GM18873 (cell line): ENCODE measurements at regions not wholly inside any gene's neighbourhood (a gene's known extent, or its start where the extent isn't known, plus 50 kb on each side); places are given as distances from the start of the nearest gene placed in this dataset.

Source experiments
- ATAC-seq: cut with Tn5 transposase; IDR thresholded peaks from one replicate; pipeline ENCODE4 v1.9.1; 2021; ENCODE audit warnings: mild to moderate bottlenecking, moderate library complexity, moderate number of reproducible peaks; ENCODE audit not compliant: unreplicated experiment, low FRiP score

DNA sequence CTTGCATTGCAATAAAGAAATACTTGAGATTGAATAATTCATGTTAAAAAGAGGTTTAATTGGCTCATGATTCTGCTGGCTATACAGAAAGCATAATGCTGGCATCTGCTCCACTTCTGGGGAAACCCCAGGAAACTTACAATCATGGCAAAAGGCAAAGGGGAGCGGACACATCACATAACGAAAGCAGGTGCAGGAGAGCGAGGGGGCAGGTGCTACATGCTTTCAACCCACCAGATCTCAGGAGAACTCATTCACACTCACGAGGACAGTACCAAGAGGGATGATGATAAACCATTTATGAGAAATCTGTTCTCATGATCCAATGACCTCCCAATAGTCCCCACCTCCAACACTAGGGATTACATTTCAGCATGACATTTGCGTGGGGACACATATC, 172.6 kb downstream of the RASSF9 start:
- no peak for ATAC-seq

DNA sequence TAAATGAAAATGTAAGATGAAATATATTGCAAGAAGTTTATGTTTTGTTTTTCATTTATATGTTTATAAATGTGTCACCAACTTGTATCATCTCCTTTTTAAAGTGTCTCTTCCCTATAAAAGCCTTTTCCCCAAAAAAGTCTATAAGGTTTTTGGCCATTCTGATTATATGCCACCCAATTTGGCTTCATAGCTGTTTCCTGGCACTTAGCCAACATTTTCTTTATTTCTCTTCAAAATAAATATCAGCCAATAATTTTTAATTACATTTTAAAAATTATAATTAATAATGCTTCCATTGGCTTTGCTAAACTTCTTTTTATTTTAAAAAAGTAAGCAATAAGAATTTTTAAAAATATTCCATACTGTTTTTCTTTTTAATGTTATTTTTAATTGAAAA, 171.8 kb downstream of the RASSF9 start:
- ATAC-seq = no peak

DNA sequence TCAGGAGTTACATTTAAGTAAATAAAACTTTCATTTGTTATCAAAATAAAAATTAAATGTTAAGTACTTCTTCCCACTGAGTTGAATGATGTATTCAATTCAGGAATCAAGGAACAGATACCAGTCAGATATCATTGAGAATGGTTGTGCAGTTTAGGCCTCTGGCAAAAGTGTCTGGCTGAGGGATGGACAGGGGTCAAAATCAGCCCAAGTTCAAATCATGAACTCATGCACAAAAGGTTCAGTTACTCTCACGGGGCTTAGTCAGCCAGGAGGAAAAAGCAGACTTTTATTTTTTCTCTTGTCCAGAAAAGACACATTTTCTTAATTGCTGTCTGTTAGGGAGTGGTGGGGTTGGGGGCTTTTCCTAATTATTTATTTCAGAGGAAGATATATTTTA, 166.3 kb downstream of the RASSF9 start:
- no peak for ATAC-seq

DNA sequence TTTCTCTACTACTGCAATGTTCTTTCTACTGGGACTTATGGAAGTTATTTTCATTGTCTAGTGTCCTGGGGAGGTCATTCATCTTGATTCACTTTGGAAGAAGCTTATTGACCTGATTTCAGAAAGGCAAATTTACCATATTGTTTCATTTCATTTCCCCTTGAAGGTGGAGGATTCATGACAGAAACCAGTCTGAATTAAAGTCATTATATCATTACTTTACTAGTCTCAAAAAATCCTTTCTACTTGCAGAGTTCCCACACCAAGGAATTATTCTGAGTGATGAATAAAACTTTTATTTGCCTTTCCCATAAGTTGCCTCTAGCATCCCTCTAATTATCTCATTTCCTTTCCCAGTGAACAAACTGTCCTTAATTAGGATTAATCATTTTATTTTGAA, 163.8 kb downstream of the RASSF9 start:
- ATAC-seq = no peak

DNA sequence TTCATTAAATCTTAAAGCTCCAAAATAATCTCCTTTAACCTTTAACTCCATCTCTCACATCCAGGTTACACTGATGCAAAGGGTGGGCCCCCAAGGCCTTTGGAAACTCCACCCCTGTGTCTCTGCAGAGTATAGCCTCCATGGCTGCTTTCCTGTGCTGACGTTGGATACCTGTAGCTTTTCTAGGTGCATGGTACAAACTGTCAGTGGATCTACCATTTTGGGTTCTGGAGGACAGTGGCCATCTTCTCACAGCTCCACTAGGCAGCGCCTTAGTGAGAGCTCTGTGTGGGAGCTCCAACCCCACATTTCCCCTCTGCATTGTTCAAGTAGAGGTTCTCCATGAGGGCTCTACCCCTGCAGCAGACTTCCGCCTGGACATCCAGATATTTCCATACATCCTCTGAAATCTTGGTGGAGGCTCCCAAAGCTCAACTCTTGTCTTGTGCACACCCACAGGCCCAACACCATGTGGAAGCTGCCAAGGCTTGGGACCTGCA, 162.2 kb downstream of the RASSF9 start:
- no peak for ATAC-seq

- ATAC-seq = no peak
These were observed 159.1 kb downstream of the RASSF9 start for GRCh38 chr12:85676816-85677749.

DNA sequence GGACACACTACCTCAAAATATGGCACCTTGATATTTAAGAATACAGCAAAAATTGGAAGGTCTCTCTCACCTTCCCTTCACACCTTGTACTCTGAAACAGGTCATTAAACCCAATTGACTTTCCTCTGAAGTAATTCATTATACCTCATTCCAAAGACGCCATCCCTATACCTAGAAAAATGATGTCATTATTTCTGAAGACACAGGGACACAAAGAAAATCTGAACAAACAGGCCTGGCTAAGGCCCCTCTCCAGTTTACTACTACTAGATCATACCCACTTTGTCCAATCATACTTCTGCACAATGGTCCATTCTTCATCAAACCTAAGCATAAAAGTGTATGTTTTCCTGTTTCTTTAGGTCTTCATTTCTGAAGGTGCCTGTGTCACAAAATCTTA, 156.9 kb downstream of the RASSF9 start:
- ATAC-seq = no peak

- ATAC-seq = no peak
These were observed 155.3 kb downstream of the RASSF9 start for GRCh38 chr12:85680881-85681280.

DNA sequence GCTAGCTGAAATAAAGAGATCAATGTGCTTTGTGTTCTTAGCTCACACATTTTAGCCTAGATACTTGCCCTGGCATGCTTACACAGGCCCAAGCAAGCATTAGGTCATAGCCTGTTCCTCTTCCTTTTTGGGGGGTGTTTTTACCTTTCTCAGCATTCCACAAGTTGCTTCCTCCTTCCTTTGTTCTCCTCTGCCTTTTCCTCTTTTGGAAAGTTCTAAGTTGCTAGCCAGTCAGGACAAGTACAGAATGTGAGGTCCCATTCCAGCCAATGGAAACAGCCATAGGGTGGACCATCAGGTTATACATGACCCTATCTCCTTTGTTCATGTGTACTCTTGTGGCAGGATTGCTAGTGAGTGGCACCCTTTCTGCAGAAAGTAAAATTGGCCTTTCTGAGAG, 154.9 kb downstream of the RASSF9 start:
- ATAC-seq = no peak

DNA sequence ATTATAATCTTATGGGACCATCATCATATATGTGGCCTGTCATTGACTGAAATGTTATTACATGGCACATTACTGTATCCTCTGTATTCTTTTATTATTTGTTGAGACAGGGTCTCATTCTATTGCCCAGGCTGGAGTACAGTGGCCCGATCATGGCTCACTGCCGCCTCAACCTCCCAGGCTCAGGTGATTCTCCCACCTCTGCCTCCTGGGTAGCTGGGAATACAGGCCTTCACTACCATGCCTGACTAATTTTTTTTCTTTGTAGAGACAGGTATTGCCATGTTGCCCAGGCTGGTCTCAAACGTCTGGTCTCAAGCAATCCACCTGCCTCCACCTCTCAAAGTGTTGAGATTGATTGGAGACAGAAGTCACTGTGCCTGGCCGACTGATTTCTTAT, 153.2 kb downstream of the RASSF9 start:
- ATAC-seq = no peak

DNA sequence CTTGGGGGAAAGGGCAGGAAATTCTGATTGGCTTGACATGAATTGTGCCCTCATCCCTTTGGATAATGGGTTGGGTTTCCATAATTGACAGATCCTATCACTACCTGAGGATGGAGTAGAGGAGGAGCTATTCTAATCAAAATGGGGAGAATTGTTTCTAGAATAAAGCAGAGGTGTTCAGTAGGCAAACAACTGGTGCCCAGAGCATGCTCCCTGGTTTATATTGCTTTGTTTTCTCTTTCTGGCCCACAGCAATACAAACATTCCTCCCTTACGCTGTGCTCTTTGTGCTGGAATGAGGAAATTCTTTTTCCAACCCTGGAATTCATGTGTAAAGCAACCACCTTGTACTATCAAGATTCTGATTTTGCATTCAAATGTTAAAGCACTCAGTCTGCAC, 147.4 kb downstream of the RASSF9 start:
- ATAC-seq = no peak

DNA sequence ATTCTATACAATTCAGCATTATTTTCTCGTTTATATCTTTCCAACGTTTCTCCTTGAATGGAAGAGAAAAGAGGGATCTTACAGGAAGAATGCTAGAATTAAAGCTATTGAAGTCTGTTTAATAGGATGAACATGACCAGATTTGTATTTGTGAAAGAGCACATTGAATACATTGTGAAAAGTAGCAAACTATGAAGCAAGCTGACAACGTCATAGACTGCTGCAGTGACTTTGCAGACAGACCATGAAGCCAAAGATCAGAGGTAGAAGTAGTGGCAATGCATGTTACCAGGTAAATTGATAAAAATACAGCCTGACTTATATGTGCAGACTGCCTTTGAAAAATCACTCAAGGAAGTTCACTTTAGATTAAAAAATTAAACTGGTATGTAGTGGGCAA, 146.1 kb downstream of the RASSF9 start:
- no peak for ATAC-seq

DNA sequence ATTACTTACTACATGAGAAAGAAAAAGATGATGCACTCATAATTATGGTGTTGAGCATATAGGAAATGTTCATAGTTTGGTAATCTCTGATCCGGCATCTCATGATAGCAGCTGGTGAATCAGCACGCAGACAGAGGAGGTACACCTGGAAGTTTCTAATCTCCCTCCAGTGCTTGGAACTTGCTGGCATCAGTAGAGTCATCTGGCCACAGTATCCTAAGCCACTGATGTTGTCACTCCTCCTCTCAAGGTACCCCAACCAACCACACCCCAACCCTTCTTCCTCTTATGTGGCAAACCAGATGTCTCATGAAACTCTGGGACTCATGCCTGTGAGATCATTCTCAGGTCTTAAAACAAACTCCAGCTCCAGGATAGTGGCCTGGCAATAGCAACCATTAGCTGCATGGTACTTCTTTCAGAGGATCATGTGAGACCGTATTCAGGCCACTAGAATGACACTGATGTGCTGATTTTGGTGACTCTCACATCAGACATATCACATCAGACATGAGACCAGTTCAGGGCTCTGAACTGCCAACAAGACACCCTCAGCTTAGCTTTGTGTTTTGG, 143.0 kb downstream of the RASSF9 start:
- ATAC-seq = no peak

DNA sequence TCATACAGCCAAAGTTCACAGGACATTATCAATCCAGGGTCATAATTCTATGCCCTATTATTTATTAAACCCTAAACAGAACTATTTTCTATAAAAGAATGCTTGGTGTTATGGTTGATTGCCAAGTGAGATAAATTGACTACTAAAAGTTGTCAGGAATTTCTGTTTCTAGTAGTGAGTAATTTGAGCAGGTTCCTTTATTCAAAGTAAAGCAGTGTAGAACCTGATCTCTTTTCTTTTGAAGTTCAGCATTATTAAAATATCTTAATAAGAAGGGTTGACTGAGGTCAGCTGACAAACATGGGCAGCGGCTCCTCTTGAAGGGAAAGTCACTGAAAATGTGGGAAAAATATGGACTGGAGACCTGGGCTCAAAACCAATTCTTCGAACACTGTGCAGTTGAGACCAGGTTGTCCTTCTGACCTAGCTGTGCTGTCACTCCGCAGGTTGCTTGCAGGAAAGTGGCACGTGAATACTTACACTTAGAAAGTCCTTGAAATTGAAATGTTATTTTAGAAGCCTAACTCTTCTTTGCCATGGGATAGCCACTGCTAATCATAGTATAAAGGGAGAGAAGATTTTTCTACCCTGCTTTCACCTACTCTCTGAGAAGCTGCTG, 141.0 kb downstream of the RASSF9 start:
- ATAC-seq = no peak

- no peak for ATAC-seq
These were observed 139.2 kb downstream of the RASSF9 start for GRCh38 chr12:85697003-85697402.

- no peak for ATAC-seq
These were observed 137.3 kb downstream of the RASSF9 start for GRCh38 chr12:85698937-85699336.

DNA sequence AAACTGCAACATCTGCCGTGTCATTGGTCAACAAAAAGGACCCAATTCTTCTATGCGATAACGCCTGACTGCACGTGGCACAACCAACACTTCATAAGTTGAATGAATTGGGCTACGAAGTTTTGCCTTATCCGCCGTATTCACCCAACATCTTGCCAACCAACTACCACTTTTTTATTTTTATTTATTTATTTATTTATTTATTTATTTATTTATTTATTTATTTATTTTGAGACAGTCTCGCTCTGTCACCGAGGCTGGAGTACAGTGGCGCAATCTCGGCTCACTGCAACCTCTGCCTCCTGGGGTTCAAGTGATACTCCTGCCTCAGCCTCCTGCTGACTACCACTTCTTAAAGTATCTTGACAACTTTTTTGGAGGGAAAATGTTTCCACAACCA, 127.4 kb downstream of the RASSF9 start:
- ATAC-seq = no peak

- ATAC-seq = no peak
These were observed 124.3 kb downstream of the RASSF9 start for GRCh38 chr12:85711735-85712390.

GRCh38 chr12:85713373-85713772, 122.8 kb downstream of the RASSF9 start:
- no peak for ATAC-seq

DNA sequence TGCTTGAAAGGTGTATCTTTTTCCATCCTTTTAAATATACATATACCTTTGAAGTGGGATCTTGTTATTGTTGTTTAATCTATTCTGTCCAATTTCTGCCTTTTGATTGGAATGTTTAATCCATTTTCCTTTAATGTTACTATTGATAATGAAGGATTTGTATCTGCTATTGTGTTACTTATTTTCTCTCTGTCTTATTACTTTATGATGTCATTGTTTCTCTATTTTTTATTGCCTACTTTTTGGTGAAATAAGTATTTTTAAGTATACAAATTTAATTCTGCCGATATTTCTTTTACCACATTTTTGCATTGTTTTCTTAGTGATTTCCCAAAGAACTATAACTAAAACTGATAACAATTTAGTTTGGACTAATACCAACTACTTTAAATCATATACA, 121.8 kb downstream of the RASSF9 start:
- ATAC-seq = no peak
